GM21723 (cell line): ENCODE measurements at regions not wholly inside any gene's neighbourhood (a gene's known extent, or its start where the extent isn't known, plus 50 kb on each side); places are given as distances from the start of the nearest gene placed in this dataset.

Experiments
- ATAC-seq: cut with Tn5 transposase; IDR thresholded peaks from one replicate; pipeline ENCODE4 v1.9.1; 2021; ENCODE audit warnings: mild to moderate bottlenecking, moderate library complexity; ENCODE audit not compliant: unreplicated experiment

GRCh38 chr12:127396734-127397133 lies 870.2 kb upstream of the TMEM132C start:
- no peak for ATAC-seq

- ATAC-seq = no peak
Measured at GRCh38 chr12:127398016-127398710, 868.8 kb upstream of the TMEM132C start.

GRCh38 chr12:127399451-127399850 lies 867.5 kb upstream of the TMEM132C start:
- ATAC-seq = no peak

DNA sequence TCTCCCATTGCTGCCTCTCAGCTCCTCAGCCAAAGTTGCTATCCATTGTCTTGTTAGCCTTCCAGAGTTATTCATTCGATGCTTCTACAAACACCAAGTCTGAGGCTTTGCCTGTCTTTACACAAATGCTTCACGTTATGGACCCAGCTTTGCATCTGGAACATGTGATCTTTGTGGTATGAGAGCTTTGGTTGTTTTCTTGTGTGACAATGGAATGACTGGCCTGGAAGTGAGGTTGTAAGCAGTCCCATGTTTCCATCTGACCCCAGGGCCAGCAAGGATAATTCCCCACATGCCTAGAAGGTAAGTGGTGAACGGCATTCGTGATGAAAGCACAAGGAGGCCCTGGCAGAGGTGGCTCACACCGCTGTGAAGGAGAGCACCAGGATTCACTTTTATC lies 866.7 kb upstream of the TMEM132C start:
- ATAC-seq = no peak

DNA sequence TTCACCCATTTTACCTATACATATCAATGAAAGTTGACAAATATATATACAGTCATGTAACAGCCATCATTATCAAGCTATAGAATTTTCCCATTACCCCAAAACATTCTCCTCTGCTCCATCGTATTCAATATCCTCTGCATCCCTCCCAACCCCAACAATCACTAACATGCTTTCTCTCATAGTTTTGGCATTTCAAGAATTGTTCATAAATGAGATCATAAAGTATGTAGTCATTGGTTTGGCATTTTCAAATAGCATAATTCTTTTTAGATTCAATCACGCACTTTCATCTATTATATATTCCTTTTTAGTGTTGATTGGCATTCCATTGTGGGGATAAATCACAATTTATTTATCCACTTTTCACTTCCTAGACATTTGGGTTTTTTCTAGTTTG lies 866.0 kb upstream of the TMEM132C start:
- ATAC-seq = no peak

GRCh38 chr12:127401536-127401935 lies 865.4 kb upstream of the TMEM132C start:
- no peak for ATAC-seq

GRCh38 chr12:127411166-127411915 lies 855.6 kb upstream of the TMEM132C start:
- no peak for ATAC-seq

DNA sequence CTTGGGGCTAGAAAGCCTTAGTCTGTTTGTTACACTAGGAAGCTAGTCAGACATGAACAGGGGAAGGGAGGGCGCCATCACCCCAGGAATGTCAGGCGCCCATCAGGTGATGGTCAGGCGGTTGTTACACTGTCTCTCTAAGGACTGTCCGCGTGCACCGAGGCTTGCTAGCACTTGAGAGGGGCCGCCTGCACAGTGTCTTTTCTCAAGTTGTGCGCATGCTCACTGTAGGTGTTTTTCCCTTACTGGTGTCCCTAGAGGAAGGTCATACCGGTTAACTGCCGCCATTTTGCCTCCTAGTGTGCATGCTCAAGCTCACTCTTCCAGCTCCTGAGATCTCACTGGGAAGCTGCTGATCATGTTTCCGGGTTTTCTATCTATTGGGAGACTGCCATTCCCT lies 855.0 kb upstream of the TMEM132C start:
- ATAC-seq = no peak

- no peak for ATAC-seq
Measured at GRCh38 chr12:127412866-127413265, 854.1 kb upstream of the TMEM132C start.

DNA sequence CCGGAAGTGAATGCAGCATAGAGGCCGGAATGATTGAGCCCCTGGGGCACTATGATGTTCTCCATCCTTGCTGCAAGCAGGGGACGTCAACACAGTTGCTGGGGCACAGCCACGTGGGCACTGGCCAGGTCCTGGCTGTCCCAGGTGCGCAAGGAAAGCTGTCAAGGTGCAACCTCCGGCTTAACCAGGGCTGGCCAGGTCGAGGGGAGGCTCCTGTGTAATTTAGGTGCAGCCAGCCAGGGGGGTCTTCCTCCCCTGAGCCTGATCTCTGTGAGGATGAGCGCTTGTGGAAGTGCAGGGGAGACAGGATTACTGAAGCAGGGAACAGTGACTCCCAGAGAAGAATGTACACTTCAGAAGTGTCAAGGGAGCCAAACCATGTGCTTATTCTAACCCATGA lies 852.8 kb upstream of the TMEM132C start:
- no peak for ATAC-seq

DNA sequence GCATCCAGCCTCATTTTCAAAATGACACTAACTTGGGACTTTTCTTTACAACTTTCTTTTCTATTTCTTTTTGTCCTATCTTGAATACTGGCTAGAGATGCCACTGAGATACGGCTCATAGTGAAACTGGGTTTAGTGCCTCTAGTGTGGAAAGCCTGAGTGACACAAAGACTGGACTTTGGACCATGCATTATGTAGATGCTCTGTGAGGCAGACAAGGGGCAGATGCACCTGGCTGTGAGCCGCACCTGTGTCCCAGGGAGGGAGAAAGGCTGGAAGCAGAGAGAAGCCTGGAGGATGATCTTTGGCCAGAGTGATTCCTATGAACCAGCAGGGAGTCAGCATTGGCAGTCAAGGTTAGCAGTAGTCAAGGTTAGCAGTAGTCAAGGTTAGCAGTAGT lies 852.3 kb upstream of the TMEM132C start:
- no peak for ATAC-seq

DNA sequence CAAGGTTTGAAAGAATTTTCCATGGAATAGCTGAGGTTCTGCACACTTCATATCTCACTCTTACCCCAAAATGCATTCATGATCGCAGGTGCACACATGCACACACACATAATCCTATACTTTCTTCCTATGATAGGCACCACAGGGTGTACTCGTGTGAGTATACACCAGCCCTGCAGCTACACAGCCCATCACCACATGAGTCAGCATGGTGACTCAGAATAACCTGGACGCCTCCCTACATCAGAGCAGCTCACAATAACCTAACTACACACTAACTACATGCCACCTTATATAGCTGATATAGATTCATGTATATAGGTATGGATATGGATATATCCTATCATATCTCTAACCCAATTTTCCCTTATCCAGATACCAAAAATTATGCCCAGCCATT lies 850.2 kb upstream of the TMEM132C start:
- ATAC-seq = no peak

- no peak for ATAC-seq
Measured at GRCh38 chr12:127419111-127419510, 847.9 kb upstream of the TMEM132C start.

- ATAC-seq = no peak
Measured at GRCh38 chr12:127421614-127422013, 845.4 kb upstream of the TMEM132C start.

- ATAC-seq = no peak
Measured at GRCh38 chr12:127422935-127423566, 843.9 kb upstream of the TMEM132C start.

GRCh38 chr12:127425474-127425873 lies 841.5 kb upstream of the TMEM132C start:
- ATAC-seq = no peak

DNA sequence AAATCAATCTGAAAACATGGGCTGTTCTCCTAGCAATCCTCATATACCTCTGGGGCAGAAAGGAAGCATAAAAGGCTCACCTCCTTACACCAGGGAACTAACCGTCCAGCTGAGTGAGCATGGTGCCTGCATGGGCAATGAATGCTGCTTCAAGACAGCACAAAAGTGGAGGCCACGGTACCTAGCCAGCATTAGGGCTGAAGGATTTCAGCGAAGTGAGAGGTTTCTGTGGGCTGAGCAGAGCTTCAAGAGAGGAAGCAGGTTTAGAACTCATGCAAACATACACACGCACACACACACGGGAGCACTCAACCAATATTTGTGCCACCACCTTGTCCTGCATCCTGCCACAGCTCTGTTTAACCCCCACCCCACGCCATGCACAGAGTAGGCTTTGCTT lies 838.5 kb upstream of the TMEM132C start:
- ATAC-seq = no peak

GRCh38 chr12:127429551-127430285 lies 837.3 kb upstream of the TMEM132C start:
- ATAC-seq = no peak

GRCh38 chr12:127430401-127430800 lies 836.6 kb upstream of the TMEM132C start:
- ATAC-seq = no peak

GRCh38 chr12:127431177-127431576 lies 835.8 kb upstream of the TMEM132C start:
- ATAC-seq = no peak

- ATAC-seq = no peak
Measured at GRCh38 chr12:127431594-127431993, 835.4 kb upstream of the TMEM132C start.
